ENCODE measurements at regions not wholly inside any gene's neighbourhood (a gene's known extent, or its start where the extent isn't known, plus 50 kb on each side); places are given as distances from the start of the nearest gene placed in this dataset.

DNA sequence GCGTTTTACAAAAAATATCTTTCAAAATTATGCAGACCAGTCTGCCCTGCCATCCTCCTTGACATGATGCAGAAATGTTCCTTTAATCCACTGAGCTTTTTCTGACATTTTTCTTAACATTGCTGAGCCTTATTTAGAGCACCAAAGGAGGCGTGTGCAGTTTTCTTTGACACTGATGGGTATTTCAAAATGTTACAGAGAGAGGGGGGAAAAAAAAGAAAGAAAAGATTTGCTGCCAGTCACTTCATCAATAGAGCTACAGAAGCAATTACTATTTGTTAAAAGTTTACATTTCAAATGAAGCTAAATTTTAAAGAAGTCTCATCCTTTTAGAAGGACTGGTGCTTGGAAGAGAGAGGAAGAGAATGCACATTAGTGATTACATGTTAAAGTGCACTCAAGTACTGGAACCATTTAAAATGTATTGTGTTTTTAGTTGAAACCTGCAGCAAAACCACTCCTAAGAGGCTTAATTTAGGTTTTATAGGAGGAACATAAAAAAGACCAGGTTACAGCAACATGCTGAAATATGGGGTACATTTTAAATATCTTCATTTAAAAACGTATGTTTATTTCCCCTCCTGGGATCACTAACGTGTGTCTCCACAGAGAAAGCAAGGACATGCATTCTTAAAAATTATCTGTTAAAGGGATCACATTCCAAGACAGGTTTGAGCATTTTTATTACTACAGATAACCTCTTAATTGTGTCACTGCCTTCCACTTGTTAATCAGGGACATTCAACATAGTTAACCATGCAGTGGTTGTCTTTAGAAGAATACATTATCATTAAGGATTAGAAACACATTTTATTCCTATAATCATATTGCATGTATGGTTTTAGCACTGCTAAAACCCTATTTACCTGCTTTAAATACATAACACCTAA lies 258.4 kb downstream of the MEIS1 start:
- WGBS, 2 donors: 79 to 85% methylated on average over 4 of the region's 4 CpGs
- ATAC-seq (no peak), DNase-seq (no peak)
- Histone ChIP-seq H3K27me3 (no peaks in the 10 kb centered on the region), H3K27ac (no peak overlapping the region), H3K4me3 (no peak overlapping the region), H3K36me3 (replicated peaks in 1 of 2; ENCODE audit: insufficient read depth in 1 of 2, low read depth in 2 of 2) (no peaks in the 10 kb centered on the region), H3K4me1 (peaks cover 5% of the 10 kb centered on the region), H3K9me3 (no peaks in the 10 kb centered on the region)
- TF ChIP-seq, protein P1, sequence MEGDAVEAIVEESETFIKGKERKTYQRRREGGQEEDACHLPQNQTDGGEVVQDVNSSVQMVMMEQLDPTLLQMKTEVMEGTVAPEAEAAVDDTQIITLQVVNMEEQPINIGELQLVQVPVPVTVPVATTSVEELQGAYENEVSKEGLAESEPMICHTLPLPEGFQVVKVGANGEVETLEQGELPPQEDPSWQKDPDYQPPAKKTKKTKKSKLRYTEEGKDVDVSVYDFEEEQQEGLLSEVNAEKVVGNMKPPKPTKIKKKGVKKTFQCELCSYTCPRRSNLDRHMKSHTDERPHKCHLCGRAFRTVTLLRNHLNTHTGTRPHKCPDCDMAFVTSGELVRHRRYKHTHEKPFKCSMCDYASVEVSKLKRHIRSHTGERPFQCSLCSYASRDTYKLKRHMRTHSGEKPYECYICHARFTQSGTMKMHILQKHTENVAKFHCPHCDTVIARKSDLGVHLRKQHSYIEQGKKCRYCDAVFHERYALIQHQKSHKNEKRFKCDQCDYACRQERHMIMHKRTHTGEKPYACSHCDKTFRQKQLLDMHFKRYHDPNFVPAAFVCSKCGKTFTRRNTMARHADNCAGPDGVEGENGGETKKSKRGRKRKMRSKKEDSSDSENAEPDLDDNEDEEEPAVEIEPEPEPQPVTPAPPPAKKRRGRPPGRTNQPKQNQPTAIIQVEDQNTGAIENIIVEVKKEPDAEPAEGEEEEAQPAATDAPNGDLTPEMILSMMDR (IDR thresholded peaks at IDR 0.05): no peak
- no peak for TF ChIP-seq POLR2A (IDR thresholded peaks at IDR 0.05)
- intact Hi-C loops (cut with DNase I): no loop called here

DNA sequence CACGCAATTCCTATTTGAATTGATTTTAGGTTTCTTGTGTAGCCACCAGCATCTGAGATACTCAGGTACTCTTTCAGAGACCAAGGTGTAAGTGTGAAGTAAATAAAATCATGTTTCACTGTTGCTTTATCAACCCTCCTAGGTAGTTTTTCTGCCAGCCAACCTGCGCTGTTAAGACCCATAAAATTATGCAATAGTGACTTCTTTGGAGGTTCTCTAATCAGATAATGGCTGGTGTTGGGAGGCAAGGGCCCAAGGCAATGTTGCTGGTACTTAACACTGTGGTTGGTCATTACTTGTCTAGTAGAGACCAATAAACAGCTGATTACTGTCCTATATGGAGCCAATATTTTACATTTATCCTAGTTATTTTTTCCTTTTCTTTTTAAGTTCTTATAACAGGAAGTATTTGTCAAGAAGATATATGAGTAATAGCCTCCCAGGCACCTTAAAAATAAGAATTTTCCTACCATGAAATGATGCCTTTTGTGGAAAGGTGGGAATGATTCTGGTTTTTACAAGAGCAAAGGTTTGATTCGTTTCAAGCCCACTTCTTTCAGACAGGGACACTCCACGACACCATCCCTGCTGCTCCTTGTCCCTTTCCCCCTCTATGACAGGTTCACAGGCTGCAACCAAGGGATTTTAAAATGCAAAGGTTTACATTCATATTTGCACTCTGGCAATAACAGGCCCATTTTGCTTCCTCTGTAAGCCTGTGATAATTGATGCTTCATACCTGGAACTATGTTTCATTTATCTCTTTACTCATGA lies 259.3 kb downstream of the MEIS1 start:
- ATAC-seq (no peak), DNase-seq (no peak)
- intact Hi-C loops (cut with DNase I): no loop called here
- TF ChIP-seq, protein P1 (IDR thresholded peaks at IDR 0.05): no peak
- TF ChIP-seq POLR2A (IDR thresholded peaks at IDR 0.05): no peak
- Histone ChIP-seq H3K9me3 (no peaks in the 10 kb centered on the region), H3K27ac (no peak overlapping the region), H3K4me3 (no peak overlapping the region), H3K36me3 (replicated peaks in 1 of 2; ENCODE audit: insufficient read depth in 1 of 2, low read depth in 2 of 2) (no peaks in the 10 kb centered on the region), H3K4me1 (peaks cover 4% of the 10 kb centered on the region), H3K27me3 (no peaks in the 10 kb centered on the region)
- 72 to 82% methylated on average over 4 of the region's 4 CpGs for WGBS, 2 donors

DNA sequence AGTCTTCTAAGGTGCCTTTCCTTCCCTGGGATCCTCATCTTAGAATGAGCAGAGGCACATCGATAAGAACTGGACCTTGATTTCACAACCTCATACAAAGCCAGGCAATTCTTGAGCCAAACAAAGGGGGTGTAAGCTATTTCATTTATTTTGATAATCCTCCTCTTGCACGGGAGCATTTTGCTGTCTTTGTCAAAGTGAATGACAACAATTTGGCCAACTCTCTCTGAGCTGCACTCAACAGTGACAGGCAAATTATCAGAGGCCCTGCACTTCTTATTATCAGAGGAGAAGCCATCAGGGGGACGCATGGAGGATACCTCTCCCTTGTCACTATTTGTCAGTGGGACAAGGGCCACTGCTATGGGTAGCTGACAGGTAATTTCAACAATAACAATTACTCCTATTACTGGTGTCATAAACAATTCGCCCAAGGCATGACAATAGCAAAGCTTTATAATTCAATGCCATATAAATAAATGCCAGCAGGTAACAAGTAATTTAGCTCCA lies 260.4 kb downstream of the MEIS1 start:
- H3K4me3 ChIP-seq: no peak overlapping the region
- no peak for DNase-seq
- H3K9me3 ChIP-seq: no peaks in the 10 kb centered on the region
- peaks cover 7% of the 10 kb centered on the region for H3K4me1 ChIP-seq
- H3K27ac ChIP-seq: no peak overlapping the region
- WGBS, 2 donors: 81 to 83% methylated on average over 4 of the region's 4 CpGs
- no peaks in the 10 kb centered on the region for H3K36me3 ChIP-seq (replicated peaks in 1 of 2; ENCODE audit: insufficient read depth in 1 of 2, low read depth in 2 of 2)
- no peaks in the 10 kb centered on the region for H3K27me3 ChIP-seq
- intact Hi-C loops (cut with DNase I): no loop called here
- ATAC-seq: no peak
- TF ChIP-seq POLR2A (IDR thresholded peaks at IDR 0.05): no peak
- TF ChIP-seq, protein P1 (IDR thresholded peaks at IDR 0.05): no peak

DNA sequence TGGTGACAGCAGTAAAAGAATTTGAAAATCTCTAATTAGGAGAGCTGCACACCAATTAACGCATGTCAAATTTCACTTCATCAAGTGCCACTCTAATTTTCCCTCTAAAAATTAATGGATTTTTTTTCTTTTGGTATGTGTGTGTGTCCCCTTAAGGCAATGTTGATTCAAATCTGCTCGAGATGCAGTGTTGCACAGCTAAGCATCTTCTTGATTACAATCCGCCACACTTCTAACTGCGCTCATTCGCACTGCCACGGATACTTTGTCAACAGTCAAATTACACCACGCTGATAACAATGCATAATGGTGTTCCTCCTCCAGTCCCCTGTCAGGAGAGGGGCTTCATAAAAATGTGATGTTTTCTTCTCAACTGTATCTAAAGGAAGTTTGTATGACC lies 261.4 kb downstream of the MEIS1 start:
- Histone ChIP-seq H3K27ac (no peak overlapping the region), H3K4me1 (peaks cover 10% of the 10 kb centered on the region), H3K36me3 (replicated peaks in 1 of 2; ENCODE audit: insufficient read depth in 1 of 2, low read depth in 2 of 2) (no peaks in the 10 kb centered on the region), H3K27me3 (no peaks in the 10 kb centered on the region), H3K9me3 (no peaks in the 10 kb centered on the region), H3K4me3 (no peak overlapping the region)
- WGBS, 2 donors: 70 to 76% methylated on average over 7 of the region's 7 CpGs
- no peak for ATAC-seq
- no peak for TF ChIP-seq POLR2A (IDR thresholded peaks at IDR 0.05)
- TF ChIP-seq, protein P1 (IDR thresholded peaks at IDR 0.05): no peak
- no peak for DNase-seq
- intact Hi-C loops (cut with DNase I): no loop called here
